GM12878 (cell line): ENCODE measurements at regions not wholly inside any gene's neighbourhood (a gene's known extent, or its start where the extent isn't known, plus 50 kb on each side); places are given as distances from the start of the nearest gene placed in this dataset.

Source experiments
- BCL11A ChIP-seq: IDR thresholded peaks from 2 replicates; pipeline ENCODE4 v1.6.1; 2011; ENCODE audit warnings: low read depth, low read length
- BMI1 ChIP-seq: fragments of 450-650 bp; IDR thresholded peaks from 2 replicates; pipeline ENCODE4 v1.6.1; 2016; ENCODE audit warnings: mild to moderate bottlenecking, moderate library complexity, borderline replicate concordance
- LARP7 ChIP-seq: fragments of 450-650 bp; IDR thresholded peaks from 2 replicates; pipeline ENCODE4 v1.6.1; 2017; ENCODE audit warnings: mild to moderate bottlenecking
- POLR2A ChIP-seq: IDR thresholded peaks from 2 replicates; pipeline ENCODE4 v1.6.1; 2011; ENCODE audit warnings: low read depth, mild to moderate bottlenecking, low read length
- RAD21 ChIP-seq: IDR thresholded peaks from 2 replicates; pipeline ENCODE4 v1.6.1; 2011; ENCODE audit warnings: mild to moderate bottlenecking, low read depth, low read length, moderate library complexity; ENCODE audit not compliant: insufficient read depth
- RCOR1 ChIP-seq: conservative IDR thresholded peaks from 2 replicates; pipeline ENCODE4 v1.6.1; 2012; ENCODE audit warnings: low read depth, low read length, improper control_type of control experiment
- TAF1 ChIP-seq: IDR thresholded peaks from 2 replicates; pipeline ENCODE4 v1.6.1; 2011; ENCODE audit warnings: mild to moderate bottlenecking, low read depth, low read length, borderline replicate concordance
- TARDBP ChIP-seq: IDR thresholded peaks from 2 replicates; pipeline ENCODE4 v1.6.1; 2016; ENCODE audit warnings: borderline replicate concordance
- TBL1XR1 ChIP-seq: IDR thresholded peaks from 2 replicates; pipeline ENCODE4 v1.6.1; 2012; ENCODE audit warnings: low read depth, low read length, improper control_type of control experiment
- YY1 ChIP-seq: IDR thresholded peaks from 2 replicates; pipeline ENCODE4 v1.6.1; 2011; ENCODE audit warnings: low read depth, mild to moderate bottlenecking, low read length
- ZNF24 ChIP-seq: fragments of 450-650 bp; IDR thresholded peaks from 2 replicates; pipeline ENCODE4 v1.6.1; 2017; ENCODE audit warnings: antibody characterized with exemption, mild to moderate bottlenecking
- TF ChIP-seq, protein P1 (sequence below), 3 experiments: IDR thresholded peaks in 2 of 3; conservative IDR thresholded peaks in 1 of 3; 2 replicates each; pipeline ENCODE4 v1.5.1; 2011; ENCODE audit warnings: low read depth in 3 of 3, low read length in 3 of 3, mild to moderate bottlenecking in 3 of 3, control low read depth in 2 of 3, moderate library complexity in 2 of 3, inconsistent platforms in 1 of 3, mixed read lengths in 1 of 3; ENCODE audit not compliant: control insufficient read depth in 2 of 3, insufficient read depth in 1 of 3; ENCODE audit errors: extremely low read depth in 1 of 3
- TF ChIP-seq, protein P2 (sequence below): IDR thresholded peaks from 2 replicates; pipeline ENCODE4 v1.6.1; 2012; ENCODE audit warnings: low read depth, low read length, improper control_type of control experiment
- TF ChIP-seq, protein P3 (sequence below): fragments of 450-650 bp; IDR thresholded peaks from 2 replicates; pipeline ENCODE4 v1.6.1; 2018; ENCODE audit warnings: borderline replicate concordance, mild to moderate bottlenecking; ENCODE audit not compliant: partially characterized antibody

DNA sequence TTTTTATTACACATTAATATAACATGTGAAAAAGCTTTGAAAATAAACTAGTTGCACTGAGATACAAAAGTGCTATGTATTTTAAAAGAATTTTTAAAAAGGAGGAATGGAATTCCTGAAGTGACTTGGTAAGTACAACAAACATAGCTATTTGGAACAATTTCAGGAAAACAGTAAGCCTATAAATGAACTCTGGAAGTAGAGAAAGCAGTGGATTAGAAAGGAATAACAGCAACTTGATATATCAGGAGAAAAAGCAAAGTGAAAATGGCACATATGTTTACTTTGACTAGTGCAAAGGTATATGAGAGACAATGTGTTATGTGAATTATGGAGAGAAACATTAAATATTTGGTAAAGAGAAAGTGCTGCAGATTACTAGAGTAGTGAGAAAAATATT lies 811.7 kb downstream of the C12orf50 start:
- TF ChIP-seq TAF1 (no peak), RAD21 (no peak), LARP7 (no peak), BCL11A (no peak), ZNF24 (no peak), BMI1 (no peak), TARDBP (no peak), TBL1XR1 (no peak), RCOR1 (no peak), POLR2A (no peak), YY1 (no peak)
- TF ChIP-seq, protein P1, sequence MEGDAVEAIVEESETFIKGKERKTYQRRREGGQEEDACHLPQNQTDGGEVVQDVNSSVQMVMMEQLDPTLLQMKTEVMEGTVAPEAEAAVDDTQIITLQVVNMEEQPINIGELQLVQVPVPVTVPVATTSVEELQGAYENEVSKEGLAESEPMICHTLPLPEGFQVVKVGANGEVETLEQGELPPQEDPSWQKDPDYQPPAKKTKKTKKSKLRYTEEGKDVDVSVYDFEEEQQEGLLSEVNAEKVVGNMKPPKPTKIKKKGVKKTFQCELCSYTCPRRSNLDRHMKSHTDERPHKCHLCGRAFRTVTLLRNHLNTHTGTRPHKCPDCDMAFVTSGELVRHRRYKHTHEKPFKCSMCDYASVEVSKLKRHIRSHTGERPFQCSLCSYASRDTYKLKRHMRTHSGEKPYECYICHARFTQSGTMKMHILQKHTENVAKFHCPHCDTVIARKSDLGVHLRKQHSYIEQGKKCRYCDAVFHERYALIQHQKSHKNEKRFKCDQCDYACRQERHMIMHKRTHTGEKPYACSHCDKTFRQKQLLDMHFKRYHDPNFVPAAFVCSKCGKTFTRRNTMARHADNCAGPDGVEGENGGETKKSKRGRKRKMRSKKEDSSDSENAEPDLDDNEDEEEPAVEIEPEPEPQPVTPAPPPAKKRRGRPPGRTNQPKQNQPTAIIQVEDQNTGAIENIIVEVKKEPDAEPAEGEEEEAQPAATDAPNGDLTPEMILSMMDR (IDR thresholded peaks at IDR 0.05 in 2 of 3, conservative IDR thresholded peaks at IDR 0.05 in 1 of 3; ENCODE audit: control insufficient read depth in 2 of 3, extremely low read depth in 1 of 3, insufficient read depth in 1 of 3, low read depth in 3 of 3, low read length in 3 of 3): no peak
- TF ChIP-seq, protein P2, sequence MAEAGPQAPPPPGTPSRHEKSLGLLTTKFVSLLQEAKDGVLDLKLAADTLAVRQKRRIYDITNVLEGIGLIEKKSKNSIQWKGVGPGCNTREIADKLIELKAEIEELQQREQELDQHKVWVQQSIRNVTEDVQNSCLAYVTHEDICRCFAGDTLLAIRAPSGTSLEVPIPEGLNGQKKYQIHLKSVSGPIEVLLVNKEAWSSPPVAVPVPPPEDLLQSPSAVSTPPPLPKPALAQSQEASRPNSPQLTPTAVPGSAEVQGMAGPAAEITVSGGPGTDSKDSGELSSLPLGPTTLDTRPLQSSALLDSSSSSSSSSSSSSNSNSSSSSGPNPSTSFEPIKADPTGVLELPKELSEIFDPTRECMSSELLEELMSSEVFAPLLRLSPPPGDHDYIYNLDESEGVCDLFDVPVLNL: no peak
- TF ChIP-seq, protein P3, sequence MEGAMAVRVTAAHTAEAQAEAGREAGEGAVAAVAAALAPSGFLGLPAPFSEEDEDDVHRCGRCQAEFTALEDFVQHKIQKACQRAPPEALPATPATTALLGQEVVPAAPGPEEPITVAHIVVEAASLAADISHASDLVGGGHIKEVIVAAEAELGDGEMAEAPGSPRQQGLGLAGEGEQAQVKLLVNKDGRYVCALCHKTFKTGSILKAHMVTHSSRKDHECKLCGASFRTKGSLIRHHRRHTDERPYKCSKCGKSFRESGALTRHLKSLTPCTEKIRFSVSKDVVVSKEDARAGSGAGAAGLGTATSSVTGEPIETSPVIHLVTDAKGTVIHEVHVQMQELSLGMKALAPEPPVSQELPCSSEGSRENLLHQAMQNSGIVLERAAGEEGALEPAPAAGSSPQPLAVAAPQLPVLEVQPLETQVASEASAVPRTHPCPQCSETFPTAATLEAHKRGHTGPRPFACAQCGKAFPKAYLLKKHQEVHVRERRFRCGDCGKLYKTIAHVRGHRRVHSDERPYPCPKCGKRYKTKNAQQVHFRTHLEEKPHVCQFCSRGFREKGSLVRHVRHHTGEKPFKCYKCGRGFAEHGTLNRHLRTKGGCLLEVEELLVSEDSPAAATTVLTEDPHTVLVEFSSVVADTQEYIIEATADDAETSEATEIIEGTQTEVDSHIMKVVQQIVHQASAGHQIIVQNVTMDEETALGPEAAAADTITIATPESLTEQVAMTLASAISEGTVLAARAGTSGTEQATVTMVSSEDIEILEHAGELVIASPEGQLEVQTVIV: no peak
